ENCODE measurements at regions not wholly inside any gene's neighbourhood (a gene's known extent, or its start where the extent isn't known, plus 50 kb on each side); places are given as distances from the start of the nearest gene placed in this dataset.

DNA sequence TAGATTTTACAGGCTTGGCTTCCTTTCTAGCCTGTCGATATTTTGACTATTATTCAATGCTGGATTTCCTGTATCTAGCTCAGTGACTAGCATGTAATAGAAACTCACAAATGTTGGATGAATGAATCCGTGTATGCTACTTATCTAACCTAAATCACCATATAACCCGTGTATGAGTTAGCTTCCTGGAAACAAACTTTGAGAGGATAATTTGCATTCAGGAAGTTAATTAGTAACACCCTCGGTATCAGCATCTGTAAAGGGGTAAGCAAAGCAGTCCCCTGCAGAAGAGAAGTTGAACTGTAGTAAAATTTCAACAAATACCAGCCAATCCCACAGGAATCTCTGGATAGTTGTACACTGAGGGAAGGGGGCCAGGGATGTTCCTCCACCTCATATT lies 269.4 kb upstream of the LRATD1 start:
- Histone ChIP-seq H3K9me3 (no peaks in the 10 kb centered on the region), H3K27me3 (no peaks in the 10 kb centered on the region), H3K4me3 (no peak overlapping the region), H3K27ac (no peak overlapping the region), H3K4me1 (no peaks in the 10 kb centered on the region), H3K36me3 (no peaks in the 10 kb centered on the region)
- DNase-seq (ENCODE audit: low spot score), result no peak
- TF ChIP-seq, protein P1, sequence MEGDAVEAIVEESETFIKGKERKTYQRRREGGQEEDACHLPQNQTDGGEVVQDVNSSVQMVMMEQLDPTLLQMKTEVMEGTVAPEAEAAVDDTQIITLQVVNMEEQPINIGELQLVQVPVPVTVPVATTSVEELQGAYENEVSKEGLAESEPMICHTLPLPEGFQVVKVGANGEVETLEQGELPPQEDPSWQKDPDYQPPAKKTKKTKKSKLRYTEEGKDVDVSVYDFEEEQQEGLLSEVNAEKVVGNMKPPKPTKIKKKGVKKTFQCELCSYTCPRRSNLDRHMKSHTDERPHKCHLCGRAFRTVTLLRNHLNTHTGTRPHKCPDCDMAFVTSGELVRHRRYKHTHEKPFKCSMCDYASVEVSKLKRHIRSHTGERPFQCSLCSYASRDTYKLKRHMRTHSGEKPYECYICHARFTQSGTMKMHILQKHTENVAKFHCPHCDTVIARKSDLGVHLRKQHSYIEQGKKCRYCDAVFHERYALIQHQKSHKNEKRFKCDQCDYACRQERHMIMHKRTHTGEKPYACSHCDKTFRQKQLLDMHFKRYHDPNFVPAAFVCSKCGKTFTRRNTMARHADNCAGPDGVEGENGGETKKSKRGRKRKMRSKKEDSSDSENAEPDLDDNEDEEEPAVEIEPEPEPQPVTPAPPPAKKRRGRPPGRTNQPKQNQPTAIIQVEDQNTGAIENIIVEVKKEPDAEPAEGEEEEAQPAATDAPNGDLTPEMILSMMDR (IDR thresholded peaks at IDR 0.05), result no peak

DNA sequence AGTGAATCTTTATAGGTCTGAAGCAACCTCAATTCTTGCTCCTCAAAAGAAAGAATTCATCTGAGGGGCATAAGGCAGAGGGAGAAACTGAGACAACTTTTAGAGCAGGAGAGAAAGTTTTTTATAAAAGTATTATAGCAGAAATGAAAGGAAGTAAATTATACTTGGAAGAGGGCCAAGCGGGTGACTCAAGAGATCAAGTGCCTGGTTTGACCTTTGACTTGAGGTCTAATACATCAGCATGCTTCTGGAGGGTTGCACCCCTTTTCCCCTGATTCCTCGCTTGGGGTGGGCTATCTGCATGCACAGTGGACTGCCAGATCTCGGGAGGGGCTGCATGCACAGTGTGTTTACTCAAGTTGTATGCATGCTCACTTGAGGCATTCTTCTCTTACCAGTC lies 268.5 kb upstream of the LRATD1 start:
- Histone ChIP-seq H3K9me3 (no peaks in the 10 kb centered on the region), H3K4me3 (no peak overlapping the region), H3K27me3 (no peaks in the 10 kb centered on the region), H3K4me1 (no peaks in the 10 kb centered on the region), H3K27ac (no peak overlapping the region), H3K36me3 (no peaks in the 10 kb centered on the region)
- no peak for DNase-seq (ENCODE audit: low spot score)
- TF ChIP-seq, protein P1 (IDR thresholded peaks at IDR 0.05), result no peak

DNA sequence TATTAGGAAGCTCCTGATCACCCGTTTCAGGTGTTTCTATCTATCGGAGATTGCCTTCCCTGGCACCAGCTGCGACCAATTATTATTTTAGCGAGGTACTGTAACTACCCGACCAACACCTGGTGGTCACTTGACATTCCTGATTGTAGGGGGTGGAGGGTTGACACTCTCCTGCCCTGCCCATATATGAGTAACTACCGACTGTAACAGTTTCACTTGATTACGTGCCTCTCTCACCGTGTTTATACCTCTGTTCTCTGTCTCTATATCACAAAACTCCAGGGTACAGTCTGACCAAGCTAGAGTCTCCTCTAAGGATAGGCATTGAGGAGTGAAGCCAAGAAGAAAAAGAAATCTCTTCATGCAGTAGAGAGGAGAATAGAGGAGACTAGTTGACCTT lies 268.0 kb upstream of the LRATD1 start:
- no peaks in the 10 kb centered on the region for H3K9me3 ChIP-seq
- H3K27ac ChIP-seq, result no peak overlapping the region
- TF ChIP-seq, protein P1 (IDR thresholded peaks at IDR 0.05), result no peak
- no peaks in the 10 kb centered on the region for H3K36me3 ChIP-seq
- H3K4me1 ChIP-seq, result no peaks in the 10 kb centered on the region
- no peak overlapping the region for H3K4me3 ChIP-seq
- no peaks in the 10 kb centered on the region for H3K27me3 ChIP-seq
- DNase-seq (ENCODE audit: low spot score), result no peak

GRCh38 chr2:14385043-14385442 lies 247.5 kb upstream of the LRATD1 start:
- no peaks in the 10 kb centered on the region for H3K4me1 ChIP-seq
- no peaks in the 10 kb centered on the region for H3K27me3 ChIP-seq
- no peak overlapping the region for H3K27ac ChIP-seq
- H3K4me3 ChIP-seq, result no peak overlapping the region
- no peak for DNase-seq (ENCODE audit: low spot score)
- H3K36me3 ChIP-seq, result no peaks in the 10 kb centered on the region
- TF ChIP-seq, protein P1 (IDR thresholded peaks at IDR 0.05), result no peak
- no peaks in the 10 kb centered on the region for H3K9me3 ChIP-seq

GRCh38 chr2:14387332-14387731 lies 245.2 kb upstream of the LRATD1 start:
- TF ChIP-seq, protein P1 (IDR thresholded peaks at IDR 0.05), result no peak
- Histone ChIP-seq H3K4me3 (no peak overlapping the region), H3K36me3 (no peaks in the 10 kb centered on the region), H3K9me3 (no peaks in the 10 kb centered on the region), H3K27me3 (no peaks in the 10 kb centered on the region), H3K4me1 (no peaks in the 10 kb centered on the region), H3K27ac (no peak overlapping the region)
- no peak for DNase-seq (ENCODE audit: low spot score)

DNA sequence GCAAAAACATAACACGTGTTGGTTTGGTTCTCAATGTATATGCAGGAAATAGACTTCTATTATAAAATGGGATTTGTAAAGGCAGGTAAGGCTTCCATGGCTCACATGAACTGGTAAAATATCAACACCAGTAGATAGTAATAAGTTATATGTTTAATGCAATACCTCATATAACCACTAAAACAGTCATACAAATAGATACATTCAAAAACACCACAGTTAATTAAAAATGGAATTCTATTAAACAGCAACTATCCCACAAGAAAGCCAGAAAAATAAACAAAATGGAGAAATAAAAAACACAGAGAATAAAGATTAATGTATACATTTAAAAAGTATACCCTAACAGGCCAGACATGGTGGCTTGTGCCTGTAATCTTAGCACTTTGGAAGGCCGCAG lies 243.8 kb upstream of the LRATD1 start:
- TF ChIP-seq, protein P1 (IDR thresholded peaks at IDR 0.05), result peak in 1 of 2 donors; percentile 40
- H3K4me3 ChIP-seq, result no peak overlapping the region
- no peak for DNase-seq (ENCODE audit: low spot score)
- H3K9me3 ChIP-seq, result no peaks in the 10 kb centered on the region
- no peaks in the 10 kb centered on the region for H3K4me1 ChIP-seq
- H3K36me3 ChIP-seq, result no peaks in the 10 kb centered on the region
- H3K27ac ChIP-seq, result no peak overlapping the region
- no peaks in the 10 kb centered on the region for H3K27me3 ChIP-seq
